HG02610 (cell line): ENCODE measurements at regions not wholly inside any gene's neighbourhood (a gene's known extent, or its start where the extent isn't known, plus 50 kb on each side); places are given as distances from the start of the nearest gene placed in this dataset.
"Not testable (repeated sequence)": the region's sequence is repeated elsewhere in the genome, so short reads cannot be mapped to it uniquely, and the experiment has no call there.

Source experiments
- ATAC-seq: cut with Tn5 transposase; IDR thresholded peaks from one replicate; pipeline ENCODE4 v1.9.1; 2021; ENCODE audit warnings: mild to moderate bottlenecking, moderate library complexity; ENCODE audit not compliant: unreplicated experiment

DNA sequence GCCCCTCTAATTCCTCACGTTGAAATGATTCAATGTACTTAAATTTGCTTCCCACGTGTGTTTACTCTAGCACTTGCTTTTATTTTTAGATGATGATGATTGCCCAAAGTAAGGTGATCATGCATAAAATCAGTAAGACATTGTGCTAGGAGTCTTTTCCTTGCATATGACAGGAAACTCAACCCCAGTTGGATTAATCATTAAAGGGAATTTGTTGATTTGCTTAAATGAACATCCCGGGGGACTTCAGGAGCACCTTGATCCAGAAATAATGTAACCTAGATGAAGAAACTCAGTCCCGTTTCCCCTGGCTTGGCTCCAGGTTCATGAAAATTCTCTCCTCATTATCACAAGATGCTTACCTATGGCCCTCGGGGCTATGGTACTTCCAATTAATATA, 106.1 kb upstream of the STC2 start:
- ATAC-seq = no peak

DNA sequence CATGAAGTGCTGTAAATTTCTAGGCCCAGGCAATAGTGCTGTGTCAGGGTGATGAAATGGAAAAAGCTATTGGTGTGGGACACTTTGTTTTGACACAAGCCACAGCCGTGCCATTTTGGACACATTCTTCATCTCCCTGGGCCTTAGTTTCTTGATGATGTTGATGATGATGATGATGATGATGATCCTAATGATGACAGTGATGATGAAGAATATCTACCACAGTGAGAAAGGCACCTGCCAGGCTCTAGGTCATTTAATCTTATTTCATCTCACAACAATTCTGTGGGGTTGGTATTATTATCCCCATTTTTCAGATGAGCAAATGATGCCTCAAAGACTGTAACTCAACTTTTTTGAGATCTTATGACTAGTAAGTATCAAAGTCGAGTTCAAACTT, 102.2 kb upstream of the STC2 start:
- no peak for ATAC-seq

DNA sequence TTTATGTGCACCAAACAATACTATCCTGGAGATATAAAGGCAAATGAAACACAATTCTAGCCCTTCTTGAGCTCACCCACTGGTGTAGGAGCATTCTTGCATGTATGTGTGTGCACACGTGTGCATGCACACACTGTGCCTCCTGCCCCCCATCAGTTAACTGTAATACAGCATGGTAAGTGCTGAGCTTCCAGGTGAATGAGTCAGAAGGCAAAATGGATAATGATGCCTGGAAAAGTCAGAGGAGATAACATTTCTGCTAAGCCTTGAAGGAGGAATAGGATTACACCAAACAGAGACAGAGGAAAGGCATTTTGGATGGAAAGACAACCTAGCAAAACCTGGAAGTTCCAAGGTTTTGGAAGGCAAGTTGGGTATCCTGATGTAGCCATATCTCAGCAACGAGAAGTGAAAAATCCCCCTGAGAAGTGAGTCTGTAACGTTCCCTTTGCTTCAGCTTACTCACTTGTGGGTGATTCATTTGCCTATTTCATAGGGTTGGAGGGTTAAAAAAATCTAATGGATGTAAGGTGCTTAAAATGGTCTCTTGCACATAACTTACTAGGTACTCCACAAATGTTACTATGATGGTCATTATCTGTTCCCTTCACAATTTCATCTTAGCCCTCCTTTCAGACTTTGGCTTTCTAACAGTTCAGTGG, 101.4 kb upstream of the STC2 start:
- no peak for ATAC-seq

DNA sequence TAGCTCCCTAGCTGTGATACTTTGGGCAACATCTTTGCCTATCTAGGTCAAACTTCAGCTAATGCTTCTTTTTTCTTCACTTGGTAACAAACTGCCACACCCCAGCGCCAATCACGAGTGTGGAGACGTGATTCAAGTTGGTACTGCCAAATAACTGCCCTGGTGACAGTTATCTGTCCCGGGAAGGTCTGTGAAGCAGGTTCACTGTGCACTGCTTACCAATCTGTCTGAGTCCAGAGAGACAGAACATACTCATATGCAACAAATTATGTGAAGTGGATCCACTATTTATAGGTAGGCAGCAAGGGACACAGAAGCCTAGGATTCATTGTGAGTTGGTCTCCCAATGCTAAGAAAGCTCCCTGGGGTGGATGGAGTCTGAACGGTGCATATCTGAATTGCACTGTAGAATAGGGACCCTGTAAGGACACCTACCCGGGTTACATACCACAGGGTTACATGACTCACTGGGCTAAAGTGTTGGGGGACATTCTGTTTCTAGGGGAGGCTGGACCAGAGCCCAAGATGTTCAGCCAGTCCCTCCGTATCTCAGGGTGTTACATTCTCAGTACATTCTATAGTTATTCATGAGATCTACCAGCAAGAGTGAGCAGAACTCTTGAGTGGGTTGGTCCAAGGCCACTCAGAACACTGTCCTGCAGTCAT, 95.4 kb upstream of the STC2 start:
- ATAC-seq = no peak

DNA sequence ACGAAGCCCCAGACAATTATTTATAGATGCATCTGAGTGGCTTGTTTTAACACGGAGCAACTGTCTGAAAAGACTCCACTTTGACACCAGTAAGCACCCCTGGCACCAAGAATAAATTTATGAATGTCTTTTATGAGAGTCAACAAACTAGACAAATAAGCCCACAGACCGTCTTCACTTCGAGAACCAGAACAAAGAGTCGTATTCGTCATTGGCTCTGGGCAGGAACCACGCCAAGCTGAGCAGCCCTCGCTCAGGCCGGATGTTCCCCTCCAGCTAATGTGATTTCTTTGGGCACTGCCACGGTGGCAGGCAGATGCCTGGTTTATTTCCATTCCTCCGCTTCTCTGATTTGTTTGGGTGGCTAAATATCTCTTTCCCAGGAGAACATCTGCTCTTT, 91.9 kb upstream of the STC2 start:
- no peak for ATAC-seq

DNA sequence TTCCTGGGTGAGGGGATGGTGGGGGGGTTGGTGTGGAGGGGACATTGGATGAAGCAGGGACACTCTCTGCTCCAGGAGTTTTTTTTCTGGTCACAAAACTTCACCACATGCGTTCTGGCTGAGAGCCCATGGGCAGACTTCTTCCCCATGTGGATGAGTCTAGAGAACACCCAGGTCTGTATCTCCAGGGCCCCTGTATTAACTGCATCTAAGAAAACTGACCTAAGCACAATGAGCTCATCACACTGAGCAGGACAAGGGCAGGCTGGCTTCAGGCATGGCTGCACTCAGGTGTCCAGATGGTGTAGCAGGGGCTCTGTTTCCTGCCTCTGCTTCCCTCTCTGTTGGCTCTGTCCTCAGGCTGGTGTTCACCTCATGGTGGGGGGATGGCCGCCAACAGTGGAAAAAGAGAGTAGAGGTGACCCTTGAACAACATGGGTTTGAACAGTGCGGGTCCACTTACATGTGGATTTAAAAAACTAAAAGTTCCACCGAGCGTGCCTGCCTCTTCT, 85.3 kb upstream of the STC2 start:
- ATAC-seq = no peak

DNA sequence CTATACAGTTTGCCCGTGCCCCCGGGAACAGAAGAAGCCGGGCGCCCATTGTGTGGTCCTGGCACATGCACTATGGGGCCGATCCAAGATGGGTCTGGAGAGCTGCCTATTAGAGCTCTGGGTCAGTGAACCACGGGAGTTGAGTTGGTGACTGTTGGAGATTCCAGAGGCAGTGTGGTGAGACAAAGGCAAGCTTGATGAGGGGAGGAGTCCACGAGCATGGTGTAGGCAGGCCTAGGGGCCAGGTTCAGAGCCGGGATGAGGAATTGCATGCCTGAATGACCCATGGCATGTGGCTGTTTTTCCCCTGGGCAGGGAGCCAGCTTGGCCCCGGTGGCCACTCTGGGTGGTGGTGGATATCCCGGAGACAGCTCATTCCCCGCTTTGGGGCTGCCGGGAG, 84.4 kb upstream of the STC2 start:
- ATAC-seq = no peak

DNA sequence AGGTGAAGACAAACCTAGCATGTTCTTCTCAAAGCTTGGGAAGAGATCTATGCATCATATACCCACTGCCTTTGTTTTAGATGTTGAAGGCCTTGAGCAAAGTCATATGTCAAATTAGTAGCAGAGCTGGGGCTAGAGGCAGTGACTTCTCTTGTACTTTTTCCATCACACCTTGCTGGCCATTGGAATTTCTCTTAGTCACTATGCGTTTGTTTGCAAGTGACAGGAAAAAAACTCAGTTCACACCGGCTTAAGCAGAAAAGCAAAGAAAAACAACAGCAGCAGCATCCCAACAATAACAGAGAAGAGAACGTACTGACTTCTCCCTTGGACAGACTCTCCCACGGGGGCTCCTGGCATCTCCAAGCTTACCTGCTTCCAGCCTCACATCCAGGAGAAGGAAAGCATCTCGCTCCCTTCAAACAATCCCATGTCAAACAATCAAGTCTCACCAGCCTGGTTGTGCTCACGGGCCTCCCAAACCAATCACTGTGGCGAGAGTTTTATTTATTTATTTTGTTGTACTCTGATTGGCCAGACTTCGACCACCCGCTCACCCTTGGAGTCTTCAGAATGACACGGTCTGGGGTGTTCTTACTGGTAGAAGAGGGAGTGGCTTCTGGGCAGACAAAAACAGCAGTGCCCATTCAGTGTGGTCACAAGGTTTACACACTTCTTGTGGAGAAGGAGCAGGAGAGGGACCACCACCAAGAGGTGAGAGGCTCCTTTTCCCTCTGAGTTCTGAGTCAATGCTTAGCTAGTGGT, 83.8 kb upstream of the STC2 start:
- ATAC-seq = no peak

DNA sequence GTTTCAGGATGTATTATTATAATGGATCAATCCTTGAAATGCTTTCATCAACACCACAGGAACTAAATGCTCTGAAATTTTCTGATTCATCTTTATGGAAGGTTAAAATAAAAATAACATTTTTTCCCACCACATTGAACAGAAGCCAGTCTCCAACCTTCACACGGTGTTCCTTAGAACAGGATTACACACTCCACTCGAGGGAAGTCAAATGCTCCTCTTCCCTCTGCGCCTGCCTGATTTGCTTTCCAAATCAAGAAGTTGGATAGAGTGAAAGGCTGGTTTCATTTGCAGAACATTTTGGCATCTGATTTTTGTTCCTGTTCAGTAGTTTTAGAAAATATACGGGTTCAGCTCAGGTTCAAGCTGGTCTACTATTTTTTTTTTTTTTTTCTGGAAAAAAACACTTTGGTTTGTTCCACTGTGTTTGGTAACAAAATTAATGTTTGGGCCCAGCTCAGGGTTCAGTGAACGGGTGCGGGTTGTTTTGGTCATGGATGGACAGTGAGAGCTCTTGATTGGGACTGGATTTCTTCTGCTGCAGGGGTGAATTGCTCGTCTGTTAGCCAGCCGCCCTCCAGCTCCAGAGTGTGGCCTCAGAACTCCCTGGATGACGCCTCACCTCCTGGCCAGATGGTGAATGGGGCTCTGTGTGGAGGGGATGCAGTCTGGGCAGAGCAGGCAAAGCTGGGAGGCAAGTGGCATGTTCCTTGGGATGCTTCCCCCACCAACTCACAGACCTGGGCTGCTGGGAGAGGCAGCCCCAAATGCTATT, 82.4 kb upstream of the STC2 start:
- ATAC-seq = no peak

DNA sequence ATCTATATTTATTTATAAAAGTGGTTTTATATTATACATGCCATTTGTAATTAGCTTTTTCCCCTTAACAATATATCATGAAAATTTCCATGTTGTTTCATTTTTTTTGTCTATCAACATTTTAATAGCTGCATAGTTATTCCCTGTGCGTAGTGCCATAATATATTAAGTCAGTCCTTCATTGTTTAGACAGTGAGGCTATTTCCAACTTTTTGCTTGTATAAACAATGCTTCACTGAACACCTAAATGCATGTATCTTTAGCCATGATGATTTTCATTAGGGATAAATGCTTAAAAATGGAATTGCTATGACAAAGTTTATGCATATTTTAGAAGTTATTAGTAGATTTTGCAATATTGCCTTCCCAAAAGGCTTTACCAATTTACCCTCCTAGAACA, 80.7 kb upstream of the STC2 start:
- ATAC-seq = no peak

DNA sequence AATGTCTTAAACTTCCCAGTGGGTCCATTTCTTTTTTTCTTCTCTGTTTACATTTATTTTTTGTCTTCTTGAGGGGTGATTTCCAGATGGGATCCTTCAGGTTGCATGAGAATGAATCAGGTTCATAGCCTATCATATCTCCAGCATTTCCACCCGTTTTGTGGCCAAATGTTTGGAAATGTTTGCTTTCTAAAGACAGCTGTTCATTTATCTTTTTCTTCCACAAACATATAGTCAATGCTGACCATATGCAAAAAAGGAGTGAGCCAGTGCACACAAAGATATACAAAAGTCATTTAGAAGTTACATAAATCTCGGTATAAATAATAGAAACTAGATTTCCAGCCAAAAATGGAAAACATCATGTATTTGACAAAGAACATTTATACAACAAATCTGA, 71.6 kb upstream of the STC2 start:
- ATAC-seq = no peak

DNA sequence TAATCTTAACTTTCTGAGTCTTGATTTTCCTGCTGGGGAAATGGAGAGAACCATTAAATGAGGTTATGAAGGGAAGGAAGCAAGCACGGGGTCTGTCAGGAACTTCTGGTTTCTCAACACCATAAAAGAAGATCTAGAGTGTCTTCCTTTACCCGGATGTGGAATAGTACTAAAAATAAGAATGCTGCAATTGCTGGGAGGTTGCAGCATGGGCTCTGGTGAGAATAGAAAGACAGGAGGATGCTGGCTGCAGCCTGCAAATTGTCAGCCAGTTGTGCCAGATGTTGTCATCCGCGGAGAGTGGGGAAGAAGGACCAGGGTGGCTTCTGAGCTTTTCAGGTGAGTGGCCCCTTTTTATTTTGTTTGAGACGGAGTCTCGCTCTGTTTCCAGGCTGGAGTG, 69.3 kb upstream of the STC2 start:
- no peak for ATAC-seq

DNA sequence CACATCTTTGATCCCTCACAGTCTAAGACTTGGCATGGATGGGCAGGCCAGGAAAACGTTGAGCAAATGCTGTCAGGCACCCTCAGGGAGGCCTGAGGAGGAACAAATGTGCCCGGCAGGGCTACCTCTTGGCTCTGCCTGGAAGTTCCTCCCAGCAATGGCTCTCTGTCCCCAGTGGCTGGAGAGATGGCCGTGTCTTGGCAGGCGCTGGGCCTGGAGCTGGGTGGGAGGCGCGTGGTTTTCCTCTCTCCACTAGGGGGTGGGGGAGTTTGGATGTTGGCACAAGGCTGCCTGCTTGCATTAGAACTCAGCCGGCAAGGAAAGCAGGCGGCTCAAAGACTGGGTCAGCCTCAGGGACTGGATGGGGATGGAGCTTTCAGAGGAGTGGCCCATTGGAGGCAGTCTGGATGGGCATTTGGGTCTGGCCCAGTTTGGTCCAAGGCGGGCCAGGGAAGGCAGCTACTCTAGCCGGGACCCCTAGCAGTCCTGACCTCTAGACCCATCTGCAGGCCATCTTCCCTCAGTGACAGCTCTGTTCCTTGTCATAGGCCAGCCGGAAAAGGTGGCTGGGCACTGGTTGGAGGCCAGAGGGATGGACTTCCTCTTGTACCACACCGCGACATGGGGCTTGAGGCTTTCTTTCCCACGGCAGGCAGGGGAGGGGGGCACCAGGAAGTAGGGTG, 68.2 kb upstream of the STC2 start:
- ATAC-seq = no peak

DNA sequence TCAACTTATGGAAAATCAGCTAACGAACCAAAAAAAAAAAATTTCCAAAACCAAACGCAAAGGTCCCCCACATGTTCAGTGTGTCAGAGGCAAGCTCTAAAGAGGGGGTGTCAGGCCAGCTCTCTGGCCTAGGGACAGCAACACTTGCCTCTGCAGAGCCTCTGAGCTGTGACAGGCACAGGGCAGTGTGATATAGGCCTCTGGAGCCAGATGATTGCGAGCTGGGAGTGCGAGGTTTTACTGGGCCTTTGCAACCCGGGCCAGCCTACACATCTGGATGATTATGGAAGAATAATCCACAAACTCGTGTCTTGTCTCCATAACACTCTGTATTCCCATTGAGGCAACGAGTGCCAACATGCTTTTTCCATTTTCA, 67.7 kb upstream of the STC2 start:
- no peak for ATAC-seq

DNA sequence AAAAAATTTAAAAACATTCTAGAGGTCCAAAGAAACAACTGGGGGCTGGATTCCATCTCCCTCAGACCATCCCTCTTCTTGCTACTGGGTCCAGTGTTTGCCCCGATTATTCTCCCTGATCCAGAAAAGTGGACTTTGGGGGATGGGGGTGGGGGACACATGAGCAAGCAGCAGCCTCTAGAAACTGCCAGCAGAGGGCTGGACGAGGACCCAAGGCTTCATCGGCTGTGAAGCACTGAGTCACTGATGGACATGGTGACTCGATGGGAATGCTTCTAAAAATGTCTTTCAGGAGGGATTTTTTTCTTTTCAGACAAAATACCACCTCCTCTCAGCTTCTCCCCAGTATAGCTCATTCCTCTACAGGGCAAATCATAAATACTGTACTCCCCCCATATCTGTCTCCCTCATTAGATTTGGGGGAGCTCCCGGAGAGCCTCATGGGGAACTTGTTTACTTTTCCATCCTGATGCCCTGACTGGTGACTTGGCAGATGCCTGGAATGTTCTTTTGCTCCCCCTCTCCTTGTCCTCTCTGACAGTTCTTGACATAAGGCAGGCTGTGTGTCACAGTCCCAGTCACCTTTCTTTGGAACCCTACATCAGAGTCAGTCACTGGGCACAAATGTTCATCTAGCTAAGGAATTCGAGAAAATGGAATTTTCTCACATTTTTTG, 67.2 kb upstream of the STC2 start:
- ATAC-seq = no peak

DNA sequence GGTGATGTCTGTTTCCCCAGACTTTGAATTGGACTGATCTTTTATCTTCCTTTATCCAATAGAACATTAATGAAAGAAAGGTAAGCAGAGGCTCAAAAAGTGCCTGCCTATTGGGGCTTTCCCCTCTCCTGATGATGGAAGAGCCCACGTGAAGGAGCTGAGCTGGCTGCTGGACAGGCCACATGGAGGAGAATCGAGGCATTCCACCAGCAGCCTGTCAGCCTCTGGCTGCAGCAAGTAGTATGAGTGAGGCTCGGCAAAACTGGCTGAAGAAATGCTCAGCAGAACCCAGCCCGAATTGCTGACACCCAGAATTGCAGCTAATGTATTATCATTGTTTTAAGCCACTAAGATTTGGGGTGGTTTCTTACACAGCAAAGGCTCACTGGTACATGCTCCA, 66.5 kb upstream of the STC2 start:
- no peak for ATAC-seq

DNA sequence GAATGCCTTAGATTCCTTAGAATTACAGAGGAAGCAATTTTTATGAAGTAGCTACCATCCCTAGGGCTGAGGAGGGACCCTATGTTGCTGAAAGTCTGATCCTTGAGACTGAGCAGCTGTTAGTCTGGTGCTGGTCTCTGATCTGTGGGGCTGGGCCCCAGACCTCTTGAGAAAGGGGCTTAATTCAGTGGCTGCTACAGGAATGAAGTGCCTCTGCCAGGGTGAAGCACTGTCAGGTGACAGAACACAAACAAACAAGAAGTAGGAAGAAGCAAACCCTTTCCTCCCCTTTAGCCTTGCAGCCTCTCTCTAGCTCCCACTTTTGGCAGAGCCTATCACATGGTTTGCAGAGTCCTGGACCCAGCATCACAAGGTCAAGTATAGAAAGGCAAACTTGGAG, 64.0 kb upstream of the STC2 start:
- ATAC-seq = no peak

DNA sequence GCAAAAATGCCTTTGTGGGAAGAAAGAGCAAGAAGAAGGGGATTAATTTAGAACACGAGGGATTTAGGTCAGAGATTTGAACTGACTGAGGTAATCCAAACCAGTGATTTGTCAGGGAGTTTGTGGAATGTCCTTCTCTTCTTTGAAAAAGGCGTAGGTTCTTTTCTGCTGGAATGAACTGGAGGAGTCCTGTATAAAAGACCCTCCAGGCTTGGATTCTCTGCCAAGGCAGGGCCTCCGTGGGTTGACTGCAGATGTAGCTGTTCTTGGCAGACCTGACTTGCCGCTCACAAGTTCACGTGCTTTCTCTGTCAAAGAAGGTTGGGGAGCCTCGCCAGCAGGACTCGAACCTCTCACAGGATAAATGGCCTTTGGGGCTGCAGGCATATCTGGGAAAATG, 62.8 kb upstream of the STC2 start:
- no peak for ATAC-seq

DNA sequence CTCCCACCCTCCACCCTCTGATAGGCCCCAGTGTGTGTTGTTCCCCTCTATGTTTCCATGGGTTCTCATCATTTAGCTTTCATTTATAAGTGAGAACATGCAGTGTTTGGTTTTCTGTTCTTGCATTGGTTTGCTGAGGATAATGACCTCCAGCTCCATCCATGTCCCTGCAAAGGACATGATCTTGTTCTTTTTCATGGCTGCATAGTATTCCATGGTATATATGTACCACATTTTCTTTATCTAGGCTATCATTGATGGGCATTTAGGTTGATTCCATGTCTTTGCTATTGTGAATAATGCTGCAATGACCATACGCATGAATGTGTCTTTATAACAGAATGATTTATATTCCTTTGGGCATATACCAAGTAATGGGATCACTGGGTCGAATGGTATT, 59.1 kb upstream of the STC2 start:
- ATAC-seq = not testable (repeated sequence)

DNA sequence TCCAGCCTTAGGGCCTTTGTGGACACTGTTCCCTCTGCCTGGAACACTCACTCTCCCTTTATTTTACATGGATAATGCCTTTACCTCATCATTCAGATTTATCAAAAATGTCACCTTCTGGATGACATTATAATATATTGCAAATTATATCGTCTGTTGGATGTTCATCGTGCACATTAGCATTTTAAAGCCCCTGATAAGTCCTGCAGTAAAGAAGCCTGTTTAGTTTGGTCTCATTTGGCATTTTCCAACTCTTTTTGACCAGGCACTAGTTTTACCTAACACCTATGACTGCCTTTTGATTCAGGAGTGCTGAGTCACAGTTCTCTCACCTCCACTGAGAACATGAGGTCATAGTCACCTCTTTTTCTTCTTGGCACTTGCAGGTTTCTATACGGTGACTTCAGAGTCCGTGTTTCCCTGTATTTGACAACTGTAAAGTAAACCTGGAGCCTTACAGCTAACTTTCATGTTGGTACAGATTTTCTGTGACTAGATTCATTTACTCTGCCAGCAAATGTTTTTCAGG, 57.7 kb upstream of the STC2 start:
- ATAC-seq = no peak
